ENCODE measurements at regions not wholly inside any gene's neighbourhood (a gene's known extent, or its start where the extent isn't known, plus 50 kb on each side); places are given as distances from the start of the nearest gene placed in this dataset.
"Not testable (repeated sequence)": the region's sequence is repeated elsewhere in the genome, so short reads cannot be mapped to it uniquely, and the experiment has no call there.

GRCh38 chr7:6953138-6953797 is 127.2 kb upstream of the CCZ1B start:
- peak; percentile 58 for TF ChIP-seq CTCF (IDR thresholded peaks at IDR 0.05)
- H3K4me3 Mint-ChIP-seq (ENCODE audit: unreplicated experiment); DNase-seq (ENCODE audit: extremely low spot score, unreplicated experiment); H3K4me1 Mint-ChIP-seq (ENCODE audit: unreplicated experiment); H3K27ac Mint-ChIP-seq (ENCODE audit: unreplicated experiment); H3K36me3 Mint-ChIP-seq (ENCODE audit: unreplicated experiment); H3K9me3 Mint-ChIP-seq (ENCODE audit: unreplicated experiment): not testable (repeated sequence)
- H3K27me3 Mint-ChIP-seq (ENCODE audit: unreplicated experiment), result peaks cover 10% of the 10 kb centered on the region

- H3K27me3 Mint-ChIP-seq (ENCODE audit: unreplicated experiment), result peaks cover 11% of the 10 kb centered on the region
- H3K9me3 Mint-ChIP-seq (ENCODE audit: unreplicated experiment); H3K4me1 Mint-ChIP-seq (ENCODE audit: unreplicated experiment); H3K4me3 Mint-ChIP-seq (ENCODE audit: unreplicated experiment); H3K27ac Mint-ChIP-seq (ENCODE audit: unreplicated experiment); DNase-seq (ENCODE audit: extremely low spot score, unreplicated experiment); H3K36me3 Mint-ChIP-seq (ENCODE audit: unreplicated experiment): not testable (repeated sequence)
These were observed 127.7 kb upstream of the CCZ1B start for GRCh38 chr7:6953798-6954181.

GRCh38 chr7:6955385-6955784 is 129.3 kb upstream of the CCZ1B start:
- not testable (repeated sequence) for H3K4me1 Mint-ChIP-seq (ENCODE audit: unreplicated experiment); H3K9me3 Mint-ChIP-seq (ENCODE audit: unreplicated experiment); DNase-seq (ENCODE audit: extremely low spot score, unreplicated experiment); H3K27ac Mint-ChIP-seq (ENCODE audit: unreplicated experiment); H3K36me3 Mint-ChIP-seq (ENCODE audit: unreplicated experiment); H3K4me3 Mint-ChIP-seq (ENCODE audit: unreplicated experiment)
- H3K27me3 Mint-ChIP-seq (ENCODE audit: unreplicated experiment), result peaks cover 20% of the 10 kb centered on the region

- H3K9me3 Mint-ChIP-seq (ENCODE audit: unreplicated experiment); H3K4me1 Mint-ChIP-seq (ENCODE audit: unreplicated experiment); H3K27ac Mint-ChIP-seq (ENCODE audit: unreplicated experiment); H3K36me3 Mint-ChIP-seq (ENCODE audit: unreplicated experiment); DNase-seq (ENCODE audit: extremely low spot score, unreplicated experiment); H3K4me3 Mint-ChIP-seq (ENCODE audit: unreplicated experiment): not testable (repeated sequence)
- H3K27me3 Mint-ChIP-seq (ENCODE audit: unreplicated experiment), result peaks cover 23% of the 10 kb centered on the region
These were observed 130.0 kb upstream of the CCZ1B start for GRCh38 chr7:6955990-6956566.

- H3K9me3 Mint-ChIP-seq (ENCODE audit: unreplicated experiment); H3K36me3 Mint-ChIP-seq (ENCODE audit: unreplicated experiment); DNase-seq (ENCODE audit: extremely low spot score, unreplicated experiment); H3K4me1 Mint-ChIP-seq (ENCODE audit: unreplicated experiment); H3K27ac Mint-ChIP-seq (ENCODE audit: unreplicated experiment); H3K4me3 Mint-ChIP-seq (ENCODE audit: unreplicated experiment): not testable (repeated sequence)
- peaks cover 27% of the 10 kb centered on the region for H3K27me3 Mint-ChIP-seq (ENCODE audit: unreplicated experiment)
These were observed 132.3 kb upstream of the CCZ1B start for GRCh38 chr7:6958371-6958770.

- peaks cover 24% of the 10 kb centered on the region for H3K27me3 Mint-ChIP-seq (ENCODE audit: unreplicated experiment)
- not testable (repeated sequence) for H3K4me3 Mint-ChIP-seq (ENCODE audit: unreplicated experiment); H3K4me1 Mint-ChIP-seq (ENCODE audit: unreplicated experiment); H3K27ac Mint-ChIP-seq (ENCODE audit: unreplicated experiment); H3K36me3 Mint-ChIP-seq (ENCODE audit: unreplicated experiment); H3K9me3 Mint-ChIP-seq (ENCODE audit: unreplicated experiment); DNase-seq (ENCODE audit: extremely low spot score, unreplicated experiment)
These were observed 133.9 kb upstream of the CCZ1B start for GRCh38 chr7:6959942-6960341.

GRCh38 chr7:6962871-6963270 is 136.8 kb upstream of the CCZ1B start:
- H3K27me3 Mint-ChIP-seq (ENCODE audit: unreplicated experiment), result peaks cover 22% of the 10 kb centered on the region
- DNase-seq (ENCODE audit: extremely low spot score, unreplicated experiment); H3K4me1 Mint-ChIP-seq (ENCODE audit: unreplicated experiment): not testable (repeated sequence)

GRCh38 chr7:6965051-6965450 is 139.0 kb upstream of the CCZ1B start:
- not testable (repeated sequence) for H3K27ac Mint-ChIP-seq (ENCODE audit: unreplicated experiment); H3K9me3 Mint-ChIP-seq (ENCODE audit: unreplicated experiment); H3K4me3 Mint-ChIP-seq (ENCODE audit: unreplicated experiment); H3K4me1 Mint-ChIP-seq (ENCODE audit: unreplicated experiment); DNase-seq (ENCODE audit: extremely low spot score, unreplicated experiment); H3K36me3 Mint-ChIP-seq (ENCODE audit: unreplicated experiment)
- peak; percentile 35 for TF ChIP-seq CTCF (IDR thresholded peaks at IDR 0.05)
- H3K27me3 Mint-ChIP-seq (ENCODE audit: unreplicated experiment), result peaks cover 12% of the 10 kb centered on the region

More at GRCh38 chr7:6962871-6963270, 136.8 kb upstream of the CCZ1B start:
- not testable (repeated sequence) for H3K27ac Mint-ChIP-seq (ENCODE audit: unreplicated experiment); H3K4me3 Mint-ChIP-seq (ENCODE audit: unreplicated experiment); H3K9me3 Mint-ChIP-seq (ENCODE audit: unreplicated experiment); H3K36me3 Mint-ChIP-seq (ENCODE audit: unreplicated experiment)

- H3K4me3 Mint-ChIP-seq (ENCODE audit: unreplicated experiment); H3K9me3 Mint-ChIP-seq (ENCODE audit: unreplicated experiment); H3K4me1 Mint-ChIP-seq (ENCODE audit: unreplicated experiment); DNase-seq (ENCODE audit: extremely low spot score, unreplicated experiment); H3K27ac Mint-ChIP-seq (ENCODE audit: unreplicated experiment); H3K36me3 Mint-ChIP-seq (ENCODE audit: unreplicated experiment): not testable (repeated sequence)
- peaks cover 11% of the 10 kb centered on the region for H3K27me3 Mint-ChIP-seq (ENCODE audit: unreplicated experiment)
These were observed 144.1 kb upstream of the CCZ1B start for GRCh38 chr7:6970180-6970579.

- H3K36me3 Mint-ChIP-seq (ENCODE audit: unreplicated experiment); H3K27me3 Mint-ChIP-seq (ENCODE audit: unreplicated experiment); H3K4me3 Mint-ChIP-seq (ENCODE audit: unreplicated experiment); H3K4me1 Mint-ChIP-seq (ENCODE audit: unreplicated experiment); H3K27ac Mint-ChIP-seq (ENCODE audit: unreplicated experiment); DNase-seq (ENCODE audit: extremely low spot score, unreplicated experiment): not testable (repeated sequence)
- peaks cover 16% of the 10 kb centered on the region for H3K9me3 Mint-ChIP-seq (ENCODE audit: unreplicated experiment)
These were observed 148.8 kb upstream of the CCZ1B start for GRCh38 chr7:6974876-6975275.

Data from osteocyte (in vitro differentiated cells).